SW 1271 (cell line): ENCODE measurements at regions not wholly inside any gene's neighbourhood (a gene's known extent, or its start where the extent isn't known, plus 50 kb on each side); places are given as distances from the start of the nearest gene placed in this dataset.

Experiments used
- DNase-seq, 2 experiments: peaks; one replicate each; lab custom pipeline; 2025; lab: John Stamatoyannopoulos, UW

DNA sequence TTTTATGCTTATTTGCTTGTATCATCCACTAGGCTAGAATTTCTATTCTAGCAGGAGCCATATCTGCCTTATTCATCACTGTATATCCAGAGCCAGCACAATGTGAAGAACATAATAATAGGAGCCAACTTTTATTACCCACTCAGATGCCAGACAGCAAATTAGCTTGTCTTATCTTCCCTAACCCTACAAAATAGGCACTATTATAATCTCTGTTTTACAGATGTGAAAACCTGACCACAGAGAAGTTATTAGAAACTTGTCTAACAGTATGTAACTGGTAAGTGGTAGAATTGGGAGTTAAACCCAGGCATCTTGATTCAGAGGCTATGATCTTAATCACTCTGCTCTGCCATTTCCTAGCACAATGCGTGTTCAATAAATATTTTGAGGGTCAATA is 579.5 kb downstream of the CAAP1 start:
- no peak for DNase-seq

DNA sequence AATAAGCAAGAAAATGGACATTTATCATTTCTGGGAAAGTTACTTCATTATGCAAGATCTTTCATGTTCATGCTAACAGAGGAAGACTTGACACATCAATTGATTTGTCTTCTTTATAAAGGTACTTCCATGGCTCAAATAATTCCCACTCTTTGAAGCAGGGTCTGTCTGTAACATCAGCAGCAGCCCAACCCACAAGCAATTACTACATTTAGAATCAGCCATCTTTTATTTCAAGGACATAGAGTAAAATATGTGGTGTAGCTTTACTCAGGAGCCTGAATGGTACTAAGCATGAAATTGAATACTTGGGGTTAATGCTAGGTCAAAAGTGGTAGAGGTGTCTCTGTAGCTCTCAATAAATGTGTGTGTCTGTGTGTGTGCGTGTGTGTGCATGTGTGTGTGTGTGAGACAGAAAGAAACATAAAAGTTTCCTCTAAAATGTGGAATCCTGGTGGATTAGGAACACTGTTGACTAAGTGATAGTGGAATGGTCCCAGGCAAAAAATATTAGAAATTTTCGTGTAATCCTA is 581.1 kb downstream of the CAAP1 start:
- DNase-seq = no peak

DNA sequence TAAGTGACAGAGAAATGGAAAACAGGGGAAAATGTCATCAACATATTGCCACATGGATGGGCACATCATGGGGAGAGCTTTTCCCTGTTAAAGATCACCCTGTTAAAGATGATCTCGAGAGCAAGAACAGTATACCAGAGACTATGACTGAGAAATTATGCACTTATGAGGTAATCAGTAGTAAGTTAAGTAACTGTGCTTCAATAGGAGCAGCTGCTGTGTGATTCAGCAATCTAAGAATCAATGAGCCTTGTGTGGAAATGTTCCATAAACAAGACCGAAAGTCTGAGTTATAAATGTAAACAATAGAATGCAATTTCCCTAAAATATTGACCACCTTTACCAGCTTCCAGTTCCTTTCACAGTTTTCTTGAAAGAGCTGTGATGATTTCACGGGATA is 582.3 kb downstream of the CAAP1 start:
- no peak for DNase-seq

DNA sequence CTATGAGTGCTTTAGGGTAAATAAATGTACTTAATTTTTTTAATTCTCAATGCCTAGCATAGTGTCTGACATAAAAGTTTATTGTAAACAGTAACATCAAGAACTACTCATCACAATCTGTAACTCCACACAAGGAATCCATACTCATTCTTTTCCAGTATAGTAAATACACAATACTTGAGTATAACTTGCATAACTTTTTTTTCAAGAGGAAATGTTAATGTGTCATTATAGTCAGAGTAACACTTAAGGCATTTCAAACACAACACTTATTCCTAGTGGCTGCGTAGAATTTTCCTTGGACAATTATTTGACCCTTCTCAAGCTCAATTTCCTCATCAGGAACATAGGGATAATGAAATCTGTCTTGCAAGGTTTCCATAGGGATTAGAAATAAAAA is 584.3 kb downstream of the CAAP1 start:
- DNase-seq = no peak

DNA sequence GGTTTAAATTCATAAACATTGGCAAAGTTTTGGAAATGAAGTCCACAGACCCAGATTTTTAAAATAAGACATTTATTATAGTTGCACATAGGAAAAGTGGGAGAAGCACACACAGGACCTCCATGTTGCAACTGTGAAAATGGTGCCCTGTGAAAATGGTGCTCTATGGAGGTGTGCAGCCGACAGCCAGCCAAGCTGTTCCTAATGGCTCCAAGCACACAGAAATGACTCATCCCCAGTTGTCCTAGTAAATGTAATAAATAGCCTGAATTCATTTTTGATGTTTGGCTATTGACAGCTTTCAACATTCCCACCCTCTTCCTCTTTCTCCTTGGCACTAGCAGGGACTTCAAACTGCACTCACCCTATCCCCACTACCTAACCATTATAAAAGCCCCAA is 590.9 kb downstream of the CAAP1 start:
- no peak for DNase-seq

DNA sequence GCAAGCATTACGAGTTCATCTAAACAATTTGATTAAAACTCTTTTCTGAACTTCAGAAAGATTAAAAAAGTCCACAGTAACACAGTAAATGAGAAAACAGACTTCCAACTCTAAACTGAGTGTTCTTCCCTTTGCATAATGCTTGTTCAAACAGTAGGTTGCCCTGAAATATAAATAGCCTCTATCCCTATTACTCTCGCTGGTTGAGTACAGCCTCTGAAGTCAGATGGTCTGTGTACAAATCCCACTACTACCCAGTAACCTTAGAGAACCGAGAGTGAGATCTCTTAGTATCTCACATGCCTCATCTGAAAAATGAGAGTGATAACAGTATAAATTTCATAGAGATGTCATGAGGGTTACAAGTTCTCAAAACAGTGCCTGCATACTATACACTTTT is 591.6 kb downstream of the CAAP1 start:
- DNase-seq = no peak

DNA sequence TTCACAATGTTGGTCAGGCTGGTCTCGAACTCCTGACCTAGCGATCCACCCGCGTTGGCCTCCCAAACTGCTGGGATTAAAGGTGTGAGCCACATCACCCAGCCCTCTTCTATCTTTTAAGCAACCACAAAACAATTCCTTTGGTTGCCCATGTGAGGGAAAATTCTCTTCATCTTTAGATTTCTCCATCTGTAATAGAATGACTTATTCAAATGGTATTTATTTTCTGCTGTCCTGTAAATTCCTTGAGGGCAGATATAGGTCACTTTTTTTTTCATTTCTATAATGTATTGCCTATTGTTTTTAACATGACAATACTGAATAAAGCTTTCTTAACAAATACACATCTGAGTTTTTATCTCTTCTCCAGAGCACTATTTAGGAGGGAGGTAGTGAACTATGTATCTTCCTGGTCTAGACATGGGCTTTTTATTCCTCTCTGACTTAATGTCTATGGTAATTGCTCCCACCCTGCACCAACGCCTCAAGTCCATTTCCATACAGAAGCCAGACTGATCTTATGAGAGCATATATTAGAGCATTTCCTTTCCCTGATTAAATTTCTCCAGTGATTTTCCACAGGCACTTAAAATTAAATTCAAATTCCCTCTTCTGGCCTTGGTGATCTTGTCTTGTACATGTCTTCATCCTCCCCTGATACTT is 595.6 kb downstream of the CAAP1 start:
- no peak for DNase-seq

DNA sequence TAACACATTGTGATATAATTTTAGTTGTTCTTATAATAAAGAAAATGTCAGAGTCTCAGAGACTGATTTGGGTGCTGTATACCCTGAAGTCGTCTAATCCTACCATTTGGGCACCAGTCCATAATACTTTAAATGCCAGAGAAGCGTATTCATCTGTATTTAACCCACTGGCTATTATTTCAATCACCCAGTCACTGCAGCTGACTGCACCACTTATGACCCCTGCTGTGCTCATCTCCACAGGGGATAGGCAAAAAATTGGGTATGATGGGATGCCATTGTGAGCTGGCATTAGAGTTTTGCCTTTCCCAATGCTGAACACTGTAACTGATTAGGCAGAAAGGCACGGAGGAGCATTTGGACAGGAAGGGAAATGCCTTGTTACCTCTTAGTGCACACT is 599.7 kb downstream of the CAAP1 start:
- no peak for DNase-seq

DNA sequence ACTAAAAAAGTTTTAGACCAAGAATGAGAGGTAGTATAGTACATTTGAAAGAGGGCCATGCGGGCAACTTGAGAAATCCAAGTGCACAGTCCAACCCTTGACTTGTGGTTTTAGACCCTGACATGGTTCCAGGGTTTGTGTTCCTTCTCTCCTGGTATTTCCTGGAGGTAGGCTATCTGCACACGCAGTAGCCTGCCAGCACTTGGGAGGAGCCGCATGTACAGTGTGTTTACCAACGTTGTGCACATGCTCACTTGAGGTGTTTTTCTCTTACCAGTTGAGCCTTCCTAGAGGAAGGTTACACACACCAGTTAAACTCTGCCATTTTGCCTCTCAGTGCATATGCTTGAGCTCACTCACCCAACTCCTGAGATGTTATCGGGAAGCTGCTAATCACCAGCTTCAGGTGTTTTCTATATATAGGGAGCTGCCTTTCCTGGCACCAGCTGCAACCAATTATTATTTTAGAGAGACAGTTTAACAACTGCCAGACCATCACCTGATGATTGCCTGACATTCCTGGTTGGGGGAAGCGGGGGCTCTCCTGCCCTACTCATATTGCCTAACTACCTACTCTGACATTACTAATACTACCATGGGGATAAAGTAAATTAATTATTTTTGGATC is 593.4 kb upstream of the TUSC1 start:
- DNase-seq = no peak

DNA sequence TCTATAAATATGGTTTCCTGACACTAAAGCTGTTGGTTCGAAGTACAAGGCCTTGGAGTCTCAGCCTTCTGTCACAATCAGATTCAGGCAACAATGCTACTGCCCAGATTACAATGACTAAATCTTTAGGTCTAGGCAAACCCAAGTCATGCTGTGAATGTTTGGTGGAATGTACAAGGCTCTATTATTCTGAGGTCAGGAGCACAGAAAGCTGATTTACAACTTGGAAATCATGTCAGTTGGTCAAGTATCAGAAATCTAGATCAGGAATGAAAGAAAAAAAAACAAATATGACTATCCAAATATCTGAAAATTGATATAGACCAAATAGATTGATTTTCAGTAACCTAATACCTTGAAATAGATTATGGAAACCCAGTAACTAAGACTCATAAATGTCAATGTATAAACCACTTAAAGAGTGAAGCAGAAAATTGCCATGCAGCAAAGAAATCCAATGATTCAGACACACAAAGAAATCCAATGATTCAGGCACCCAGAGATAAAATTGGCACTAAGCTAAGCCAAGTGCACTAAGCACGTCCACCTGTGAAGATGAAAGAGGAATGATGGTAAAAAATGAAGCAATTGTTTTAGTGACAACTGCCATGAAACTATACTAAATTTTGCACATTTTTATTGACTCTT is 588.0 kb upstream of the TUSC1 start:
- DNase-seq = no peak

DNA sequence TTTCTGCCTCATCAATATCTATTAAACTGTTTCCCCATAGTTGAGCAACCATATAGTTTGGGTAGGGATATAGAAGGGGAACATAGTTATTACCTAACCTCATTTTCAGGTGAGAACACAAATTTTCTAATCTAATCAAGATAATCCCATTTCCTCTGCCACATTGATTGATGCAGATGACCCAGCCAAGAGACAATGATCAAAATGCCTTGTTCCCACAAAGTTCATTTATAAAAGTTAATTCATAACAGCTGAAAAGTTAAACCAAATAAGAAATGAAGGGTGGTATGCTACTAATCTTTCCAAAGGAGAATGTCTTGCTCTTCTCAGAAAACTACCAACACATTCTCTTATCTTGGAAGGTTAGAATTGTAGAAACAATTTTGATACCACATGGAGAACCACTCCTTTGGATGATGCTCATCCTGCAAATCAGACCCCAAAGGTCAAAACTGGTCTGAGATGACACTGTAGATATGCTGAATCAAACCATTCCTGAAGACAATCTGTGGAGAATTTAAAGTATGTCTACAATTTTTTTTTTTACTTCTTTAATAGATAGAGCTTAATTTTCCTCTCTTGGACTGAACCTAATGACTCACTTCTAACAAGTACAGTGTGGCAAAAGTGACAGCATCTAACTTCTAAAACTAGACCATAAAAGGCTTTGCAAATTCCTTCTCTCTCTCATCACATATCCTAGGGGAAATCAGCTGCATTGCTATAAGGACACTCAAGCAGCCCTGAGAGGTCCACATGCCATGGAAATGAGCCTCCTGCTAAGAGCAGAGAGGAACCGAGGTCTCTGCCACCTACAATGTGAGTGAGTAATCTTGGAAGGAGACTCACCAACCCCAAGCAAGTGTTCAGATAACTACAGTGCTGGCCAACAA is 586.7 kb upstream of the TUSC1 start:
- DNase-seq = no peak

DNA sequence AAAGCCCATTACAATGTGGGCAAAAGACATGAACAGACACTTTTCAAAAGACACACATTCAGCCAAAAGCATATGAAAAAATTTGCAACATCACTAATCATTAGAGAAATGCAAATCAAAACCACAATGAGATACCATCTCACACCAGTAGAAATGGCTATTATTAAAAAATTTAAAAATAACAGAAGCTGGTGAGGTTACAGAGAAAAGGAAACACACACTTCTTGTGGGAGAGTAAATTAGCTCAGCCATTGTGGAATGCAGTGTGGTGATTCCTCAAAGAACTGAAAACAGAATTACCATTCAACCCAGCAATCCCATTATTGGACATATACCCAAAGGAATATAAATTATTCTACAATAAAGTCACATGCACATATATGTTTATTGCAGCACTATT is 585.2 kb upstream of the TUSC1 start:
- no peak for DNase-seq

DNA sequence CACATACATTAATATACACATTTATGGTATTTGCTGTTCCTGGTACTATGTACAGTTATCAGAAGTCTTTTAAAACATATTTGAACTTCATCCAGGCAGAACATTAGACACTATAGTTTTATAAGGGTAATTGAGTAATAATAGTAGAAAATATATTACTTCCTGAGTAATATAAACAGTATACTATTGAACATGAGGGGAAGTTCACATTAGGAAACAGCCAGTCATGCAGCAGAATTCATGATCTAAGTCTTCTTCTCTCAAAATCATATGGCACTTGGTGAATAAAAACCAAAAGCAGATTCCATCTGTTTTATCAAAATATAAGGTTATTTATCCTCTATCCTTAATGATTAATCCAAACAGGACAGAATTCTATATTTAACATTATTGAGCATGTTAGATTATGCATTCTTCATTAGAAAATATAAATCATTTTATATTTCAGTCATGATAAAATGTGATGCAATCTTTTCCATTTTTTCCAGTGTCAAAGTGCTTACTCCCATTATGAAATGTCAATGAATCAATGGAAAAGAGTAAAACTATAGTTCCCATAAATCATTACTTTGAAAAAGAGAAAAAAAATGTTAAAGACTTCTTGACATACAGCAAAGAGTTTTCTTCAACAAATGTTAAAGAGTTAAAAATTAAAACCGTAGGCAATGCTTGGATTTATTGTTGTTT is 584.3 kb upstream of the TUSC1 start:
- no peak for DNase-seq

DNA sequence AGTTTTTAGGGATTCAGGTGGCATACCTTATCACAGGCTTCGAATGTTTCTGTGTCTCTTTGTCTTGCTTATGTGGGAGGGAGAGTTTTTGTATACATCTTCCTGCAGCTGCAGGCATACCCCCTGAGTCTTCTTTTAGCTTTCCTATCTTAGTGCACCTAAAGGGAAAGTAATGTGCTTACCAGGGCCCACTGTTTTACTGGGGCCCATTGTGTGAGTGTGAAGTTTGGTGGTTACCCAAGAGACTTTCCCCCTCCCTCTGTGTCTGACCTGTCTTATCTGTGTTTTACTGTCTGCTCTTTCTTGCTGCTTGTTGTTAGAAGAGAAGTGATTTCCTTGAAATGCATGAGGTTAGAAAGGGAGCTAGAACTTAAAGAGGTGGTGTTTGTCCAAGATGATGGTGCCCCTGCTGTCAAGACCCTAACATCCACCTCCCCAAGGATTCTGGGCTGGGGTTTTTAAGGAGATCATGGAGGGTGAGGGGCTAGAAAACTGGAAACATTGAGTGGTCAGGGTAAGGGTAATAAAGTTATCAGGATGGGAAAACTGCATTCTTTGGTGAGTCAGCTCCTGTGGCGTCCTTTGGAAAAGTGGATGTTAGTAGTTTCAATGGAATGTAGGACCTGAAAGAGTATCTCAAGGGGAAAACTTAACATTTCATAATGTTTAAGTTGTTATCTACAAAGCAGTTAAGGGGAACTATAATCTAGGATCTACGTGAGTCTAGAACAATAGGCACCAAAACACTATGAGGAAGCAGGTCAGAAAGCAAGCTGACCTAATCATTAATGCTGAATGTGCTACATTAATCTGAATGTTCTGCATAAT is 583.5 kb upstream of the TUSC1 start:
- DNase-seq = no peak

DNA sequence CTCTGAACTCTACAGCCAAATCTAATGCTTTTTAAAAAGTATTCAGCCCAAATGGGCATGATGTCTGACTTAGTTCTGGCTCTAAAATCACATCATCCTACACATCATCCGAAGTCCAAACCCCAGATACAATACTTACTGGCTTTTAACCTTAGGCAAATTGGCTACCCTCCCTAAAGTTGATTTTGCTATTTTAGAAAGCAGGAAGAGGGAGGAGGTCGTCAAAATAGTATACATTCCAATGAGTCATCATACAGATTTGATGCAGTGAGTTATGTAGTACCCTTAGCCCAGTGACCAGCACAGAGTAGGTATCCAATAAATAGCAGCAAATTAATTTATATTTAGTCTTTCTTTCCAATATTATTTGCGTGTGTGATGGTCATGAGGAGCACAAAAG is 582.0 kb upstream of the TUSC1 start:
- DNase-seq = no peak

DNA sequence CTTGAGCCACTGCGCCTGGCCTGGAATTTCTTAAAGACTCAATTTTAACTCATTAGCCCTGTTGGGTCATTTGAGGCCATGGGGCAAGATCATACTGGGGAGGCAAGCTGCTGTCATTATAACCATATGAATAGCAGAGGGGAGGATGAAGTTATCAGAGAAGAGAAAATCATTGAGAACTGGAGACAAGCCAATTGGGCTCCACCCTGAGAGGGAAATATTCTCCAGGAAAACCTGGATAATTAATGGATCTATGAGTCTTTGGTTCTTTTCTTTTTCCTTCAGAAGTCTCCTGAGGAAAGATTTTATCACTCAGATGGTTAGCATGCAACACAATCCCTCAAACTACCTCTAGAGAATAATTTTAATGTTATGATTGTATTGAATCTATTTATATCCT is 569.6 kb upstream of the TUSC1 start:
- DNase-seq = no peak

DNA sequence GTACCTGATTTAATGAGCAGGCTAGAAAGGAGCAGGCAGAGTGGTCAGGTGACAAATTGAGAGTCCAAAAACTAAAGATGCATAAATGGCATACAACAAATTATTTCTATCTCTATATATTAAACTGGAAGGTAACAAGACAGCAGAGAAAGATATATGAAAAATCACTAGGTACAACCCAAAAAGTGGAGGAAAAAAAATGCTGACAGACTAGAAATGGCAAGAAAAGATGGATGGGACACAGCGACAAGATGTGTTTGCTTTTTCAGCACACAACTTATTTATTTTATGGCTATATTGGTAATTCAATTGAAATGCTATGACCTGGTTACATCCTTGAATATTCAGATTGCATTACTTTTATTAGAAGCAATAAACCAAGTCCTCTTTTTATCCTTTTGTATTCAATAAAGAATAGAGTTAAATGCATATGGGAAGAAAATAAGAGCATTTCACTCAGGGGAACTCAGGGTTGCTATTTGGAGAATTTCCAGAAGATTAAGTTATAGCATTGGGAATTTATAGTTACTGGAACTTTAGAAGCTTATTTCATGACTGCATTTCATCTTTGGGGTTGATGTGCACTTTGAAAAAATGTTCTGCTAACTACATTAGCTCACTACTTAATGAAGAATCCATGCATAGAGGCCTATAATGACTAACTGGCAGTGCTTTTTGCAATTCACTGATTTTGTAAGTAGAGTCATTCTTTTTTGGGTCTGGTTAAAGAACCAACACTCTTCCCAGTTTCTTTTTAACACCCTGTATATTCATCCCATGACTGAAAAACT is 566.6 kb upstream of the TUSC1 start:
- DNase-seq = no peak

DNA sequence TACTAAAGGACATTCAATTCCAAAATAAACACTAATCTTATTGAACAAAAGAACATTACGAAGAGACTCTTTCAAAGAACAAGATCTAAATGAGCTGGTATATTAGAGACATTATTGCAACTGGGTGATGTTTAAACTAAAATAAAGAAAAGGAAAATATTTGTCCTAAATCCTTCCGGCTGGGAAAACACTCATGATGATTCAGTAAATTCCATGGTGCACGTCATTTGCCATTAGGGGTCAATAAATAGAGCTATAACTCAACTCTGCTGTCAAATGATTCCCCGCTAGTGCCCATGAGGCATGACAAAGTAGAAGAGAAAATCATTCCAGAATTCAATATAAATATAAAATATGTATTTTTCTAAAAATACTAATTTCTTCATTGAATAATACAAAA is 565.5 kb upstream of the TUSC1 start:
- DNase-seq = no peak

DNA sequence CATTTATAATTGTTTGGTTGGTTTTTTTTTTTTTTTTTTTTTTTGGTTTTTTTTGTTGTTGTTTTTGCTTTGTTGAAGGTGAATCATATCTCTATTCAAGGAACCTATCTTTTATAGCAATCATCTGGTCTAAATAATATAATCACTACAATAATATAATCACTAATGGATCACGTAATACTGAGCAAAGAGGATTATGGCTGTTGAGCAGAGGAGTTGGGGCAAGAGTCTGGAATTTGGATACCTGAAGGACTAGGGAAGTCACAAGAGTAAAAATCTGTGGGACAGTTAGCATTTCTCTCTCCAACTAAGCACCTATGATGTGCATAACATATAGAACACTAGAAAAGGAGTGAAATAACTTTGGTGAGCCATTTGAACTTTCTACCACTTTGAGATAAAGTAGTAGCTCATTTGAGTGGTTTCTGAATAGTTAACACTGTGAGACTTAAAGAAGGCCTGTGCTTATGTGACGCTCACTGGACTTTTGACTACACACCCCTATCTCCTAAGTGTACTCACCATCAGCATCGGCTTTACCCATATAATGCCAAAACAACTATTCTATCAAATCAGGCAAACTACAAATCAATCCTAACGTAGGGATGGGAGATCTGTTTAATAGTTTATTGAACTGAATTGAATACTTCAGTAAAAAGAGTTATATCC is 564.9 kb upstream of the TUSC1 start:
- DNase-seq = no peak

DNA sequence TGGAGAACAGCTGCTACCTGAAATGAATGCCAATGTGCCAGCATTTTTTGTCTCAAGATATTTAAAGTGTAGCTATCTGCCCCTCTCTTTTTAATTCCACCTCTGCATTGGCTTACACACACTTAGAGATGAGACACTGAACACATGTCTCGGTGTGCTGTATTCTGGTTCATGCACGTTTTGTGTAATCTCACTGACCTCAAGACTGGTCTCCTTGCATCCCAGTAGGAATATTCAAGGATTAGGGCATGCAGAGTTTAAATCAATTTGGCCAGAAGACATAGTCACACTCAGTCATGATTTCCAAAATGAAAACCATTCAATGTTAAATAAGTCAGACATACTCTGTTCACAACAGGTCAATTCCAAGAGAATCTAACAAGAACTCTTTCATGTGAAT is 561.8 kb upstream of the TUSC1 start:
- no peak for DNase-seq
